Stimulated activated CD4-positive, alpha-beta T cell treated with anti-CD3 and anti-CD28 coated beads, Interleukin-1b, Interleukin-23, amount 100 ng/mL, for 1 hour (primary cell): ENCODE measurements at regions not wholly inside any gene's neighbourhood (a gene's known extent, or its start where the extent isn't known, plus 50 kb on each side); places are given as distances from the start of the nearest gene placed in this dataset.

Experiments
- DNase-seq, 2 donors: peaks; one replicate each; pipeline ENCODE4 v3.0.0-alpha.2; 2020; ENCODE audit warnings: low read depth in 2 of 2

DNA sequence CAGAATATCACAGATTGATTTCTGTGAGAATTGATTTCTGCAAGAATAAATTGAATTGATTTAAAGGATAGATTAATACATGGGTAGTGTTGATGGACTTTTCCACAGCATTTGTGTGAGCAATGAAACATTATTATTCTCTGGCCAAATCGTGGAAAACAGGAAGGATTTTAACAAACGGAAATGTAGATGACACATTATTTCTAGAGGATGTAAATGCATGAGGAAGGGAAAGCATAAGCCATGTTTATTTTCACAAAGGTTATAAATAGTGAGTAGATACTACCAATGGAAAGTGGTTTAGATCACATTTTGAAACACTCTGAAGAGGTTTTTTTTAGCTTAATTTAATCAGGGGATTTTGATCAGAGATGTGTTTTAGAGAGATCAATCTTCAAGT lies 1534.6 kb upstream of the MIR17HG start:
- DNase-seq = no peak

DNA sequence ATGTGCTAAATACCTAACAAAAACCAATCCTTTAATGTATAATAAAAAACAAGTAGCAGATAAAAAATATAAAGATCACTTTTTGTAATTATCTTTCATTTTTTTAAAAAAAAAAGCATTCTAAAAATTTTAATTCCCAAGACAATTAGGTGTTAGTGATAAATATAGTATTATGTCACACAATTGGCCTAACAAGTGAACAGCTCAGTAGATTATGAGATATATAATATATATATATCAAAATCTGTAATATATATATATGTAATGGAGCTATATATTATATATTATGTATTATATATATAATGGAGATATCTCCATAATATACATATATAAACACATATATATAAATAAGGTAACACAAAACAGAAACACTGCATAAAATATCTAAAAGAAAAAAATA lies 1531.1 kb upstream of the MIR17HG start:
- no peak for DNase-seq

DNA sequence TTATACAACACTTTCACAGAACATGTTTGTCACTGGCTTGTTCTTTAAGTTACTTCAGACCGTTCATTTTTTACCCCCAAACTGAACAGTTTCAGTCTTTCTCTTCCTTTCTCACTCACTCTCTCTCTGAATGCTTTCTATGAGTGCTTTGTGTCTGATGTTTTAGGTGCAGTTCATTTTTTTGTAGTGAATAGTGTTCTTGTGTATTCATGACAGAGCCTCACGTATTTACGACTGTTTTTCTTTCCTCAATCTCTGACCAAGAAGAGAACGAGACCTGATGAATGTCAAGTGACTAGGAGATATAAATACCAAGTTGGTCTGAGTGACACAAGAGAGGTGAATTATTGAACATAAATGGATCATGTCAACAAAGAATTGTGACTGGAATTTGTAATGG lies 1525.0 kb upstream of the MIR17HG start:
- no peak for DNase-seq

DNA sequence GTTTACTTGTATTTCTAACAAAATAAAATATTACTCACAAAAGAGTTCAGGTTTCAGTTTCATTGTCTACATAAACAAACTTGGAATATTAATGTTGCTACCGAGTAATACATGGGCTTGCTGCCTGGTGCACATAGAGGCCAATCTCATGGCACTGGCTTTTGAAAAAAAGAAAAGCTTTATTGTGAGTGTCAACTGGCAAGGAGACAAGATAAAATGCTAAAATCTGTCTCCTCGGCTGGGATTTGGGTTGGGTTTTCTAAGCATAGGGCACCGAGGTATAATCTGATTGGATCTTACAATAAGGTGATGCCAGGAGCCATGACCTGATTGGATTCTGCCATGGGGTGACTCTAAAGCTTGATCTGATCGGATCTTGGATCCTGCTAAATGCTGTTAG lies 1519.9 kb upstream of the MIR17HG start:
- DNase-seq = no peak

DNA sequence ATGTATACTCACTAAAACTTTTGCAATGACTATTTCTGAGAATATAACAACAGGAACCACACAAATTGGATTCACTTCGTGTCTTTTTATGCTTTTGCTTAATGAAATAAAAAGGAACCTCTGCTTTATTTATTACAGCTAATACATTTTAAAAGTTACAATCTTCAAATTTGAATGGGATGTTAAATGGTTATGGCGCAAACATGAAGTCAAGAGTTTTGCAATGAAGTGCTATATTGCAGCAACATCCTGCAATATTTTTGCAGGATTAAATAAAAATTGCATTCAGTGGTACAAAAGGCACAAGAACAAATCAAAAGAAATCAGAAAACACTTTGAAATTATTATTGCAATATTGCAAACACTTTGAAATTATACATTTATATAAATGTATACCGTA lies 1519.0 kb upstream of the MIR17HG start:
- no peak for DNase-seq

DNA sequence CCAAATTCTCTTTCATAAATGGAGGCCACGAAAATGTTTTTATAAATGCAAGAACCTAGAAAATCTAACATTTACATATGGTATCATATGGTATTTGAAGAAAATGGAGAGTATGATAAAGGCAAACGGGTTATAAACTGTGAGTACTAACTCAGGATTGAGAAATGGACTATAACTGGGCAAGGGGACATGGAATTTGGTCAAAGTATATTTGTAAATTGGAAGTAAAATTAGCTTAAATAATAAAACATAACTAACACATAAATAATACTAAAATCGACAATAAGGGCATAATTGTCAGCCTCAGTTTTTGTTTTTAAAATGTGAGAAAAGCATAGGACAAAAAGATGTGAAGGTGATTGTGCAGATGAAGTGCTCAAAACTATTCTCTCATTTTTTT lies 1516.3 kb upstream of the MIR17HG start:
- no peak for DNase-seq

DNA sequence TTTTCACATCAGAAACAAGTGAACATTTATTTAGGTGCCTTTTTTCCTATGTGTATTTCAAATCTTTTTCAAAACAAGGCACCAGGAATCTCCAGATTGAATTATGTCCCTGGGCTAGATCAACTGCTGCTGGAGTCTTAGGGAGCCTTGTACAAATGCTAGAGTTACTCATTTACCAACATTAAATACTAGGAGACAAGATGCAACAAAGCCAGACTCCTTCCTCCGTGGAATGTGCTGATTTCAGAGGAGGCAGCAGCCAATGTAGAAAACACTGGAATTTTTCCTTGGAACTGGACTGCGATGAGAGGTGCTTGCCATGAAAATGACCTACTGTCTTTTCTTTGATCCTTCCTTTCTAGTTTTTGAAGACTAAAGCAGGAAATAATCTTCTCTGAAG lies 1514.7 kb upstream of the MIR17HG start:
- no peak for DNase-seq

DNA sequence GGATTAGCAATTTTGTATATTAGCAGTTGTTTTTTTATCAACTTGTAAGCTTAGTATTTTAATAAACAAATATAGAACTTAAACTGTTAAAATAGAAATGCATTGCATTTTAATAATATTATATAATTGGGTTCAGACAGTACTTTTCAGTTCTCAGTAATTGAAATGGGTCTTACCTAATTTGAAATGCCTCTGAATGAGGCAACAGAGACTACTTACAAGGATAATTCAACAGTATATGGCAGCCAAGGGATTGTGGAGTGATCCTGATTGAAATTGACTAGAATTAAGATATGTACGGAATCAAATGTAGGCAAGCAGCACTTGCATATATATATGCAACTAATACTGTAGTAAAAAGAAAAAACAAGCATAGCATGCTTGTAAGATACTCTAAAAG lies 1503.9 kb upstream of the MIR17HG start:
- no peak for DNase-seq

DNA sequence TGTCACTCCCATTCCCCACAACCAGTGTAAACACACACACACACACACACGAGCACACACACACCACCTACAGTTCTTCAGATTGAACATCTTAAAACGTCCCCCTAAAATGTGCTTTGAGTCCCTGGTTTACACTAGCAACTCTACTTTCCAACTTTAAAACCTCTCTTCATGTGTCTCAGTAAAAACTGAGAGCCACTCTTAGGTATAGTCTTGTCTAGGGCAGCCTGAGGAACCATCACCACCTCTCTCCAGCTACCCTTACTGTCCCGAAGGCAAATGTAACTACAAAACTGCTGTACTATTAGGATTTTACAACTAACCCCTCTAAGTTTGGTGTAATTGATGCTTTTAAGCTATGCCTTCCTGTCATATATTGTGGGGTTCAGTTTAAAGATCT lies 1501.6 kb upstream of the MIR17HG start:
- DNase-seq = no peak

DNA sequence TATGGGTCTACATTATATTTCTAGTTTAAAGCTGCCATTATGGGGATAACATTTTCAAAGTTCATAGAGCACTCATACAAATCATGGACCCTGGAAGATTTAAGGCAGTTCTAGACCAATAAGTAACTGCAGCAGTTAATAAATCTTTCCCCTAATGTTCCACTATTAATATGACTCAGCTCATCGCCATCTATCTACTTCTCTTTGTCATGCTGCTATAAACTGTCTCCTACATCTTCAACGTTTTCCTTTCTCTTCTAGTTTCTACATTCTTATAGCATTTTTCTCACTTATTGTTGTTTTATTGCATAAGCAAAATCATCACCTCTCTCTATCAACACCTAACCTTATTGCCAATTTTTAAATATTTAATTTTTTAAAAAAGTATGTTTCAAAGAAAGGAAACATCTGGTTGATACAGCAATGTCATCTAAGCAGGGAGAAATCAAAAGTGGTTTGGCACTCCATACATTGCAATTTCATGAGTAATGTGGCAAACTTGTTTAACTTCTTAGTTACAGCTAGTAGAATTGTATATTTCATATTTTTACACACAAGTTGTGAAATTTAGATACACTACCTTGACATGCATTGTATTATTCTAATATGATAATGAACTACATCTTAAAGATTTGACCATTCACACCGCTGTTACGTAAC lies 1500.4 kb upstream of the MIR17HG start:
- no peak for DNase-seq

DNA sequence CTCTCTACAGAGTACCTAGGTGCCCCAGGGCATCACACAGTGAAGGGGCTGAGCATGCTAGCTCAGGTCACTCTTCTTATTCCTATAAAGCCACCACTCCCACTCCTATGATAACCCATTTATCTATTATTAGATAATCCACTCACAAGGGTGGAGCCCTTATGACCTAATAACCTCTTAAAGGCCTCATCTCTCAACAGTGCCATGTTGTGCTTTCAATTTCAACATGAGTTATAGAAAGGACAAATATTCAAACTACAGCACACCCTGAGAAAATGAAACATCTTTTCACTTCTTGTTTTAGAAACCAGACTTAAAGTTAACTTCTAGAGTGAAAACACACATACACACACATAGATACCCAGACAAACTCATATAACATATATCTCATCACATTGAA lies 1494.9 kb upstream of the MIR17HG start:
- no peak for DNase-seq

DNA sequence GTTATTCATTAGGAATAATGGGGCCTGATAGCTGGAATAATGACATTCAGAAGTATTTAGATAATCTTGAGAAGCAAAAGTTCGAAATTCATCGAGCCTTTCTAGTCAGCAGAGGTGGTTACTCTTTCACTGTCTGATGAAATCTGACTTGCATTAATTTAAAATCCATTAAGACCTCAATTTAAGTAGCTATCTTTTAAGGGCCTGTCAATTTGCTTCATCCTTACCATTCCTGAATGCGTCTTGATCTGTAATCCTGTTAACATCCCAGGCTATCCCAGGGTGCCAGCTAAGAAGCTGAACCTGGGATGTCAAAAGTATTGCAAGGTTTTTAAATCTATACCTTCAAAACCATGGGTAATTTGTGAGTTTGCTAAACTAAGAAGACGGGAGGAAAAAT lies 1491.0 kb upstream of the MIR17HG start:
- no peak for DNase-seq

DNA sequence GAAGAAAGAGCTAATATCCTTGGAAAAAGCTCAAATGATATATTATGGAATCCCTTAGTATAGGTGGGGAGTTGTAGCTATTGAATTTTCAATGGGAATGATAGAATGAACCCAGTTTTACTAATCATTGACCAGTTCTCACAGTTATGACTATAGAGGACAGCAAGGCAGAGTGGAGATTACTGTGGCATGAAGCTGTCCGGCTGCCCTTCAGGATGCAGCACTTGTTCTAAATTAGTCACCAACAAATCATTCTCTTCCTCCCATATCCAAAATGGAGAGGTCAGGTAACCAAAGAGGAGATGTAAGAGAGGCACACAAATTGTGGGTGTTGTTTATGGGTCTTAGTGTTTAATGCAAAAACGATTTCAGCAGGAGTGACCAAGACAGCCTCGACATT lies 1490.0 kb upstream of the MIR17HG start:
- DNase-seq = no peak

DNA sequence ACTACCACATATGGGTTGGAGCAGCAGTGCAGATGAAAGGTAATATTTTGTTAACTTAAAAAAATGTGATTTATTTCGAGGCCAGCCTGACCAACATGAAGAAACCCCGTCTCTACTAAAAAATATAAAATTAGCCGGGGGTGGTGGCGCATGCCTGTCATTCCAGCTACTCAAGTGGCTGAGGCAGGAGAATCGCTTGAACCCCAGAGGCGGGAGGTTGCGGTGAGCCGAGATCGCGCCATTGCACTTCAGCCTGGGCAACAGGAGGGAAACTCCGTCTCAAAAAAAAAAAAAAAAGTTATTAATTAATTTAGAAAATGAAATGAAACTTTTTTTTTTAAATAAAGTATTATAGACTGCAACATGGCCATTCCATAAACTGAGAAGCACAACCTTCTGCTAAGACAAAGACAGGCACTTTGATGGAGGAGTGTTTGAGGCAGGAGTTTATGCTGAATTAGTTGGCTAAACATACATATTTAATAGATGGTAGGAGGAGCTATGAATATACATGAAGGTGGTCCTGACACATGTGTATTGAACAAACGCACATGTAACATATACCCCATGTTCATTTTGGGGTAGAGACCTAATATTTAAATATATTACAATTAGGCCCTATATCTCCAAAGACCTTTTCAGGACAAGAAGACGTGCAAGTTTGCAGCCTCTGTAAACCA lies 1485.3 kb upstream of the MIR17HG start:
- no peak for DNase-seq

DNA sequence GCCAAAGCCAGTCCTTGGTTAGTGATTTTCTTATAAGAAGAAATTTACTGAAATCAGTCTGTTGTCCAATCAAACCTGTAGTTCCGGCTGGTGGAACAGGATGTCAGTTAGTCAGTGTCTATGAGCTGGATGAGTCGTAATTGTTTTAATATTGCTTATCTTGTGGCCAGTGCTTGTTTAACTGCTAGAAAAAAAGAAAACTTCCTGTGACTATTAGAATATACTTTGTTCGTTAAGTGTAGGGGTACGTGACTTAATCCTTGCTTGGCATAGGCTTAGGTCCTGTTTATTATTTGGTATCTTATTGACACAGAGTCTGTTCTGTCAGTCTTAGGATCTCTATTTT lies 1484.8 kb upstream of the MIR17HG start:
- DNase-seq = no peak

DNA sequence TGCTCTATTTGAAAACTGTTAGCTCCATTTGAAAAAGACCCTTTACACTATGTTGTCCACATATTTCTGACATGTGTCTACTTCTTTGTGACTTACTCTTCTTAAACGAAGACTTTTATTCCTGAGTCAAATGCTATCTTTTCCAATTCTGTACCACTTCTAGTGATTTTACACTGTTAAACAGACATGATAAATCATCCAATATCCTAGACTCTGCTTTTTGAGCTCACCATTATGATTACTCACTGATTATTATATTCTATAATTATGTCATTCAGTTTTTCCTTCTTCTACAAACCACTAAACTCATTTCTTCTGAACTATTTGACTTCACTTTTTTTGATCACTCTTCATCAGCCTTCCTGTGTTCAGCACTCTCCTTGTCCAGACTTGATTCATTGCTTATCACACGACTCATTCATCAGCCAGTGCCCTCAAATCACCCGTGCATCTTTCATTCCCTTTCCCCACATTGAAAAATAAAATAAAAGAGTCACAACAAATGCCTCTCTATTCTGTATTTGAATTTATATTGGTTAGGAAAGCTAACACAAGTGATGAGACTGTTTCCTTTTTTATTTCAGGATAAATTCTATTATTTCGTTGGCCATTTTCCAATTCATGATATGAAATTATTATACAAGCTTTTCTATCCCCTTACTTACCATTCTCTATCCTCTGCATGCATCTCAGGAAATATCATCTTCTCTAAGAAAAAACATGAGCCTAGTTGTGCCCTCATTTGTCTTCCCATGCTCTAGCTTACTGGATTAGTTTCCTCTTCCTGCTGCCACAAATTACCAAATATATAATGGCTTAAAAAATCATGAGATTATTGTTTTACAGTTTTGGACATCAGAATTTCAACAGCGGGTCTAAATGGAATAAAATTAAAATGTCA lies 1482.1 kb upstream of the MIR17HG start:
- no peak for DNase-seq

DNA sequence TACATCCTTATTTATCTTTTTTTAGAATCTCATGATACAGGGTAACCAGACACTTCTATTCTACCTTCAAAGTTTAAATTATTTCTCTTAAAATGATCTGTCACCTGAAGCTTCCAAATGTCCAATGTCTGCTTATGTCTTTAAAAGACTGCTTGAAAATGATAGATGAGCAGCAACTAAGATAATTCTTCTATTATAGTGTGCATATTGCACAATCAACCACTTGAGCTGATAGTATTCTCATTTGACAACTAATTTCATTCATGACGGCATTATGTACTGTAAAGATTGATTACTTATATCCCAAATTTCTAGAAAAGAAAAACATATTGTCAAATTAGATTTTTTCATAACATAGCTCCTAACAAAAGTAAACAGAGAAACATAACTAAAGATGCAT lies 1478.2 kb upstream of the MIR17HG start:
- no peak for DNase-seq

DNA sequence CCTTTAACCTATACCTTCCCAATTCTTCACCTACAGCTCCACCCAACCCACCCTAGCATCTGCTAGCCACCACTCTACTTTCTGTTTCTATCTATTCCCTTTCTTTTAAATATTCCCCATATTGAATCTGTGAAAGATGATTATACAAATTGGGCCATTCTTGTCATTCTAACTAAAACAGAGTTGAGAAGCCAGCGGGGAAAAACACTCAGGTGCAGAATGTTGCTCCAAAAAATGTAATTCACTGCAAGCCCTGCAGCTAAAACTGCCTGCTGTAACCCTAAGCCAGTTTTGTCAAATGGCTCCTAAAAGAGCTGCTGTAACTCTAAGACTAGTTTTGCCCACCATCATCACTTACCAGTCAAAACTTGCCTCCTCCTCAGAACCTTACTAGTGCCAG lies 1468.6 kb upstream of the MIR17HG start:
- no peak for DNase-seq

DNA sequence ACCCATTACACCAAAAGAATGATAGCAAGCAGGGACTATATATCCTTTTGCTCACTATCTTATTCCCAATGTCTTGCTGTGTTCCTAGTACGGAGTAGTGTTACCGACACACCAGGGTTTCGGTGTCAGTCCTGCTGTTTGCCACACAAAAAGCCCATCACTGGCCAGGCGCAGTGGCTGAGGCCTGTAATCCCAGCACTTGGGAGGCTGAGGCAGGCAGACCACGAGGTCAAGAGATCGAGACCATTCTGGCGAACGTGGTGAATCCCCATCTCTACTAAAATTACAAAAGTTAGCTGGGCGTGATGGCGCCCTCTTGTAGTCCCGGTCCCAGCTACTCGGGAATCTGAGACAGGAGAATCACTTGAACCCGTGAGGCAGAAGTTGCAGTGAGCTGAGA lies 1467.3 kb upstream of the MIR17HG start:
- no peak for DNase-seq

DNA sequence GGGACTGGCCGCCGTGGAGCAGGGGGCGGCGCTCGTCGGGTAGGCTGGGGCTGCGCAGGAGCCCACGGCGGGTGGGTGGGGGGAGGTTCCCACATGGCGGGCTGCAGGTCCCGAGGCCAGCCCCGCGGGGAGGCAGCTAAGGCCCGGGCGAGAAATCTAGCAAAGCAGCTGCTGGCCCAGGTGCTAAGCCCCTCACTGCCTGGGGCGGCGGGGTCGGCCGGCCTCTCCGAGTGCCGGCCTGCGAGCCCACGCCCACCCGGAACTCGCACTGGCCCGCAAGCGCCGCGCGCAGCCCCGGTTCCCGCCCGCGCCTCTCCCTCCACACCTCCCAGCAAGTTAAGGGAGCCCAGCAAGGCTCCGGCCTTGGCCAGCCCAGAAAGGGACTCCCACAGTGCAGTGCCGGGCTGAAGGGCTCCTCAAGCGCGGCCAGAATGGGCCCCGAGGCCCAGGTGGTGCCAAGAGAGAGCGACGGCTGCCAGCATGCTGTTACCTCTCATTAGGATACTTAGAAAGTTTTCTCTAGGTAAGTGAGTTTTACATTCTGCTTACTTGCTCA lies 1463.5 kb upstream of the MIR17HG start:
- DNase-seq = no peak

DNA sequence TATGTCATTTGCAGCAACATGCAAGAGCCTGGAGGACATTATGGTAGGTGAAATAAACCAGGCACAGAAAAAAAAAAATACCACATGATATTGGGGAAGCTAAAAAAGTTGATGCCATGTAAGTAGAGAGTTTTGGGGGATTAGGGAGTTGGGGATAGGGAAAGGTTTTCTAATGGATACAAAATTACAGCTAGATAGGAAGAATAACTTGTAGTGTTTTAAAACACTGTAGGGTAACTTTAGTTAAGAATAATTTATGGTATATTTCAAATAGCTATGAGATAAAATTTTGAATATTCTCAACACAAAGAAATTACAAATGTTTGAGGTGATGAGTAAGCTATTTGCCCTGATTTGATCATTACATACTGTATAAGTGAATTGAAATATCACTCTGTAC lies 1456.7 kb upstream of the MIR17HG start:
- DNase-seq = no peak

DNA sequence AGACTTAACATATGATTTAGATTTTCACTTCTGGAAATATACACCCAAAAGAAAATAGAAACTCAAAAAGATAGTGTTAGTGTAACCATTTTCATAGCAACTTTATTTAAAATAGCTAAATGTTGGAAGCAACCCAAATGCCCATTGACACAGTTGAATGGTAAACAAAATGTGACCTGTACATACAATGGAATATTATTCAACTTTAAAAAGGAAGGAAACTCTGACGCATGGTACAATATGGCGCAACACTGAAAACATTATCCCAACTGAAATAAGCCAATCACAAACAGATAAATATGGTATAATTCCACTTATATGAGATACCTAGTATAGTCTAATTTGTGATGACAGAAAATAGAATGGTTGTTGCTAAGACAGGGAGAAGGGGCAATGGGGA lies 1456.1 kb upstream of the MIR17HG start:
- no peak for DNase-seq

DNA sequence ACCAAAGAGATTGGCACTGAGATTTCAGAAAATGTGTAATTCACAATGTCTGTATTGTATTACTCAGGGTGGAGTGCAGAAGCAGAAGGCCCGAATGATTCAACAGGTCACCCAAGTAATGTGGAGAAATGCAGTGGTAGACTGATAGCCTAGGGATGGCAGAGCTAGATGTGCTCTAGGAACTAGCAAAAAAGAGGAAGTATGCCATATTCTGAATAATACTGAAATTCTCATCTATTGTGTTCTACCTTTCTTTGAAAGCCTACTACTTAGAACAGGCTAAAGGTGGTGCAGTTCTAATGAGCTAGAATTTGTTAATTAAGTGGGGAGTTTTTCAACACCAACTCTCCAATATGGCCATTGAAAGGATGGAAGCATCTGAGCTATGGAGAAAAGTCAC lies 1449.8 kb upstream of the MIR17HG start:
- DNase-seq = no peak
